RWPE2 (cell line): ENCODE measurements at regions not wholly inside any gene's neighbourhood (a gene's known extent, or its start where the extent isn't known, plus 50 kb on each side); places are given as distances from the start of the nearest gene placed in this dataset.

Experiments used
- ATAC-seq: fragments of 200-7000 bp; cut with Tn5 transposase; 3 replicates; pipeline ENCODE4 v1.9.1; 2021; ENCODE audit warnings: low read depth
- DNase-seq: peaks from one replicate; pipeline ENCODE4 v3.0.0-alpha.2; 2020; ENCODE audit warnings: low spot score
- H3K27ac ChIP-seq: fragments of 450-650 bp; 2 replicates; pipeline ENCODE4 v1.5.1; 2017; ENCODE audit warnings: mild to moderate bottlenecking; ENCODE audit not compliant: poor library complexity, severe bottlenecking
- H3K27me3 ChIP-seq: fragments of 250-450 bp; sonication (Bioruptor Pico); 2 replicates; pipeline ENCODE4 v1.5.1; 2021; ENCODE audit warnings: mild to moderate bottlenecking, moderate library complexity; ENCODE audit not compliant: insufficient read depth, poor library complexity, severe bottlenecking
- H3K36me3 ChIP-seq: fragments of 250-450 bp; sonication (Bioruptor Pico); 2 replicates; pipeline ENCODE4 v1.5.1; 2020; ENCODE audit warnings: low read depth, mild to moderate bottlenecking, moderate library complexity
- H3K4me1 ChIP-seq: fragments of 250-450 bp; sonication (Bioruptor Pico); 2 replicates; pipeline ENCODE4 v1.5.1; 2021; ENCODE audit warnings: mild to moderate bottlenecking, moderate library complexity; ENCODE audit not compliant: insufficient read depth, poor library complexity, severe bottlenecking
- H3K4me3 ChIP-seq: fragments of 250-450 bp; sonication (Bioruptor Pico); 2 replicates; pipeline ENCODE4 v1.5.1; 2021; ENCODE audit warnings: mild to moderate bottlenecking, moderate library complexity; ENCODE audit not compliant: severe bottlenecking
- H3K9me3 ChIP-seq: fragments of 250-450 bp; sonication (Bioruptor Pico); 2 replicates; pipeline ENCODE4 v1.5.1; 2021; ENCODE audit warnings: mild to moderate bottlenecking, moderate library complexity; ENCODE audit not compliant: severe bottlenecking
- TF ChIP-seq, protein P1 (sequence below): fragments of 450-650 bp; IDR thresholded peaks from one replicate; pipeline ENCODE4 v1.5.1; 2017; ENCODE audit warnings: mild to moderate bottlenecking, moderate library complexity; ENCODE audit not compliant: poor library complexity, severe bottlenecking

DNA sequence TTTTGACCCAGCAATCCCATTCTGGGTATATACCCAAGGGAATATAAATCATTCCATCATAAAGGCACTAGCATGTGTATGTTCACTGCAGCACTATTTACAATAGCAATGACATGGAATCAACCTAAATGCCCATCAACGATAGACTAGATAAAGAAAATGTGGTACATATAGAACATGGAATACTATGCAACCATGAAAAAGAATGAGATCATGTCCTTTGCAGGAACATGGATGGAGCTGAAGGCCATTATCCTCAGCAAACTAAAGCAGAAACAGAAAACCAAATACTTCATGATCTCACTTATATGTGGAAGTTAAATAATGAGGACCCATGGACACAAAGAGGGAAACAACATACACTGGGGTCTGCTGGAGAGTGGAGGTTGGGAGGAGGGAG is 58.0 kb upstream of the STARD3NL start:
- TF ChIP-seq, protein P1, sequence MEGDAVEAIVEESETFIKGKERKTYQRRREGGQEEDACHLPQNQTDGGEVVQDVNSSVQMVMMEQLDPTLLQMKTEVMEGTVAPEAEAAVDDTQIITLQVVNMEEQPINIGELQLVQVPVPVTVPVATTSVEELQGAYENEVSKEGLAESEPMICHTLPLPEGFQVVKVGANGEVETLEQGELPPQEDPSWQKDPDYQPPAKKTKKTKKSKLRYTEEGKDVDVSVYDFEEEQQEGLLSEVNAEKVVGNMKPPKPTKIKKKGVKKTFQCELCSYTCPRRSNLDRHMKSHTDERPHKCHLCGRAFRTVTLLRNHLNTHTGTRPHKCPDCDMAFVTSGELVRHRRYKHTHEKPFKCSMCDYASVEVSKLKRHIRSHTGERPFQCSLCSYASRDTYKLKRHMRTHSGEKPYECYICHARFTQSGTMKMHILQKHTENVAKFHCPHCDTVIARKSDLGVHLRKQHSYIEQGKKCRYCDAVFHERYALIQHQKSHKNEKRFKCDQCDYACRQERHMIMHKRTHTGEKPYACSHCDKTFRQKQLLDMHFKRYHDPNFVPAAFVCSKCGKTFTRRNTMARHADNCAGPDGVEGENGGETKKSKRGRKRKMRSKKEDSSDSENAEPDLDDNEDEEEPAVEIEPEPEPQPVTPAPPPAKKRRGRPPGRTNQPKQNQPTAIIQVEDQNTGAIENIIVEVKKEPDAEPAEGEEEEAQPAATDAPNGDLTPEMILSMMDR: no peak

DNA sequence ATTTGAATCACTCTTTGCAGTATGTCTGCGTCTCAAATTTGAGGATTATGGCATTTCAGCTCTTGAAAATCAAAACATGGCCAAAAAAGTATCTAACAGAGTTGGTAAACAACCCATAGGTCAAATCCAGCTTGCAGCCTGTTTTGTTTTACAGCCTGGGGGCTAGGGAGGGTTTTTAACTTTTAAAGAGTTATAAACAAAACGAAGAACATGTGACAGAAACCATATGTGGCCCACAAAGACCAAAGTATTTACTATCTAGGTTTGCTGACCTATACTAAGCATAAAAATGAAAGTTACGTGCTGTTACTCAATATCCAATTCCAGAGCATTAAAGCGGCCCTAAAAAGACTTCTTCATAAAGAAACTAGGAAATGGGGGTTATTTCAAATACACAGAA is 55.5 kb upstream of the STARD3NL start:
- H3K4me3 ChIP-seq: no peak overlapping the region
- no peaks in the 10 kb centered on the region for H3K27me3 ChIP-seq
- H3K9me3 ChIP-seq: no peaks in the 10 kb centered on the region
- TF ChIP-seq, protein P1: no peak
- H3K27ac ChIP-seq: no peak overlapping the region
- ATAC-seq (no peak), DNase-seq (no peak)
- no peaks in the 10 kb centered on the region for H3K36me3 ChIP-seq
- H3K4me1 ChIP-seq: no peaks in the 10 kb centered on the region

More for the DNA sequence above, 58.0 kb upstream of the STARD3NL start:
- Histone ChIP-seq H3K4me1 (no peaks in the 10 kb centered on the region), H3K4me3 (no peak overlapping the region), H3K36me3 (no peaks in the 10 kb centered on the region), H3K9me3 (no peaks in the 10 kb centered on the region), H3K27me3 (peaks cover 4% of the 10 kb centered on the region), H3K27ac (no peak overlapping the region)
- ATAC-seq: no peak
- no peak for DNase-seq

DNA sequence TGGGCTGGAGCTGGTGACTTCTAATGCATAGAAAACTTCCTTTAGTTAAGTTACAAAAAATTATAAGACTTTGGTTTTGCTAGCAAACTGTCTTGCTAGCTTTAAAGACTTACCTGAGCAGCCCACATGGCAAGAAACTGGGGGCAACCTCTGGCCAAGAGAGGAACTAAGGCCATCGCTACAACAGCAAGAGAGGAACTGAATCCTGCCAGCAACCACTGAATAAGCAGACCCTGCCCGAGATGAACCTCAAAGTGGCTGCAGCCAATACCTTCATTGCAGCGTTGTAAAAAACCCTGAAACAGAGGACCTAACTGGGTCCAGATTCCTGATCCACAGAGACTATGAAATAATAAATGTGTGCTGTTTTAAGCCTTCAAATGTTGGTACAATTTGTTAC is 54.6 kb upstream of the STARD3NL start:
- H3K27me3 ChIP-seq: no peaks in the 10 kb centered on the region
- no peaks in the 10 kb centered on the region for H3K9me3 ChIP-seq
- H3K4me3 ChIP-seq: no peak overlapping the region
- TF ChIP-seq, protein P1: no peak
- no peak overlapping the region for H3K27ac ChIP-seq
- DNase-seq (no peak), ATAC-seq (no peak)
- no peaks in the 10 kb centered on the region for H3K4me1 ChIP-seq
- H3K36me3 ChIP-seq: no peaks in the 10 kb centered on the region

DNA sequence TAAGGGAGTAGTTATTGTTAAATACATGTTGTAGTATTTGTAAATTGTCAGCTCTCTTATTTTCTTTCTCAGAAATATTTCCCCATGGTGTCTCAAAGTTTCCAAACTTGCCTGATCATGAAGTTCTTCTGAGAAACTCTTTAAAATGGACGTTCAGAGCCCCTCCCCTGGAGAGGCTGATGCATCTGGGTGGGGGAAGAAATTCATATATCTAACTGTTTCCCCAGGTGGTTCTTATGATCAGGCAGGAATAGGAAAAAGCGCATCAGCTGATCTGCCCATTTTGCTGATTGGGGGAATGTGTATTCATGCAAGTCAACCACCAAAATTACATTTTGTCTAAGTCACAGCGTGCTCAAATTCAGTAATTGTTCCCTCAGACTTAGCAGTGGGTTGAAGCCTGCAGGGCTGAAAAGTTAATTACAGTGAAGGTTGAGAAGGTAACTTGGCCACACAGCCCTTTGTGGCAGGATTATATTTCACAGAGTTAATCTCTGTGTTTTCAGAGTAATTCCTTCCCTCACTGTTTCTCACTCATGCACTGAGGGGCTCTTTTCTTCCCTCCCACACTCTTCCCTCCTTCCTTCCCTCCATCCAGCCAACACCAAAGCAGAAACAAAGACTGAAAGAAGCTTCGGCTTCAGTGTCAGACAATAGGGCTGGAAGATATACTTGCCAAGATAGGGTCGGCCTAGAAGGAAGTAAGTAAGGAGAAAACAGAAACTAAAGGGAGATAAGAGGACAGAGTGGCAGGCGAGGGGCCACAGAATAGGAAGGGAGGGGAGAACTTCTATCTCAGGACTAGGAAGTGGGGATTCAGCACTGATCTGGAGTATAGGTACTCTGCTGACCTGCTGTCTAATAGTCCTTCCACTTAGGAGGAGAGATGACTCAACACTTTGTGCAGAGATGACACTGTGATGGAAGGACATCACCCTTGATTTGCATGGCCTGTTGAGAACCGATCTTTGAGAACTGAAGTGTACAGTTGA is 50.5 kb upstream of the STARD3NL start:
- Histone ChIP-seq H3K27me3 (peaks cover 8% of the 10 kb centered on the region), H3K4me3 (no peak overlapping the region), H3K9me3 (no peaks in the 10 kb centered on the region), H3K36me3 (no peaks in the 10 kb centered on the region), H3K27ac (no peak overlapping the region), H3K4me1 (no peaks in the 10 kb centered on the region)
- TF ChIP-seq, protein P1: no peak
- DNase-seq (no peak), ATAC-seq (peak; percentile 31; the same call in 1 of the 3 replicates)
